NT2/D1 (cell line): ENCODE measurements at regions not wholly inside any gene's neighbourhood (a gene's known extent, or its start where the extent isn't known, plus 50 kb on each side); places are given as distances from the start of the nearest gene placed in this dataset.

Experiments
- YY1 ChIP-seq: IDR thresholded peaks from 2 replicates; pipeline ENCODE4 v1.6.1; 2011; ENCODE audit not compliant: insufficient read length, insufficient read depth
- ZNF274 ChIP-seq: IDR thresholded peaks from 2 replicates; pipeline ENCODE4 v1.6.1; 2011; ENCODE audit warnings: mild to moderate bottlenecking, low read depth, low read length

GRCh38 chr5:3853362-3853761 lies 257.7 kb downstream of the IRX1 start:
- TF ChIP-seq ZNF274 (no peak), YY1 (no peak)
